ENCODE measurements at regions not wholly inside any gene's neighbourhood (a gene's known extent, or its start where the extent isn't known, plus 50 kb on each side); places are given as distances from the start of the nearest gene placed in this dataset.

DNA sequence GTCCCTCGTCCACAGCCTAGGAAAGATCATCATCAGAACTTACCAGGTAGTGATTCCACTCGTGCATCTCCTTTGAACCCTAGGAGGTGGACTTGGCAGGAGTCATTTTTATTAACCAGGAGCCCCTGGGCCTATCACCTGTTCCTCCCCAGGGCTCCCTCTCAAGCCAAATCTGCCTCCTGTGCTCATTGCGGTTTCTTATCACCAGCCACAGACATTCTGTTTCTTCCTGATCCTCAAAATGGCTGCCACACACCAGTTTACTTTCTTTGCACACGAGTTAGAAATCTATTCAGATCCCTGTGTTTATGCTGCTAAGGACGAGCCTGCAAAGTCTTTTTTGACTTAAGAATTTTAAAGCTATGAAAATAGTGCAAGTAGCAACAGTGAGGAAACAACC, 354.5 kb upstream of the BOD1L1 start:
- TF ChIP-seq, protein P1, sequence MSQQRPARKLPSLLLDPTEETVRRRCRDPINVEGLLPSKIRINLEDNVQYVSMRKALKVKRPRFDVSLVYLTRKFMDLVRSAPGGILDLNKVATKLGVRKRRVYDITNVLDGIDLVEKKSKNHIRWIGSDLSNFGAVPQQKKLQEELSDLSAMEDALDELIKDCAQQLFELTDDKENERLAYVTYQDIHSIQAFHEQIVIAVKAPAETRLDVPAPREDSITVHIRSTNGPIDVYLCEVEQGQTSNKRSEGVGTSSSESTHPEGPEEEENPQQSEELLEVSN (IDR thresholded peaks at IDR 0.05) = no peak
- no peak for TF ChIP-seq POU5F1 (IDR thresholded peaks at IDR 0.05; ENCODE audit: low read depth, low read length)
- TF ChIP-seq NRF1 (IDR thresholded peaks at IDR 0.05; ENCODE audit: low read depth, low read length) = no peak
- TF ChIP-seq EGR1 (IDR thresholded peaks at IDR 0.05; ENCODE audit: borderline replicate concordance, low read depth, low read length) = no peak
- TF ChIP-seq, protein P2, sequence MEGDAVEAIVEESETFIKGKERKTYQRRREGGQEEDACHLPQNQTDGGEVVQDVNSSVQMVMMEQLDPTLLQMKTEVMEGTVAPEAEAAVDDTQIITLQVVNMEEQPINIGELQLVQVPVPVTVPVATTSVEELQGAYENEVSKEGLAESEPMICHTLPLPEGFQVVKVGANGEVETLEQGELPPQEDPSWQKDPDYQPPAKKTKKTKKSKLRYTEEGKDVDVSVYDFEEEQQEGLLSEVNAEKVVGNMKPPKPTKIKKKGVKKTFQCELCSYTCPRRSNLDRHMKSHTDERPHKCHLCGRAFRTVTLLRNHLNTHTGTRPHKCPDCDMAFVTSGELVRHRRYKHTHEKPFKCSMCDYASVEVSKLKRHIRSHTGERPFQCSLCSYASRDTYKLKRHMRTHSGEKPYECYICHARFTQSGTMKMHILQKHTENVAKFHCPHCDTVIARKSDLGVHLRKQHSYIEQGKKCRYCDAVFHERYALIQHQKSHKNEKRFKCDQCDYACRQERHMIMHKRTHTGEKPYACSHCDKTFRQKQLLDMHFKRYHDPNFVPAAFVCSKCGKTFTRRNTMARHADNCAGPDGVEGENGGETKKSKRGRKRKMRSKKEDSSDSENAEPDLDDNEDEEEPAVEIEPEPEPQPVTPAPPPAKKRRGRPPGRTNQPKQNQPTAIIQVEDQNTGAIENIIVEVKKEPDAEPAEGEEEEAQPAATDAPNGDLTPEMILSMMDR (IDR thresholded peaks at IDR 0.05; ENCODE audit: control extremely low read depth in 1 of 3, insufficient read depth in 1 of 3, low read depth in 1 of 3, low read length in 3 of 3) = no peak
- TF ChIP-seq MAFK (IDR thresholded peaks at IDR 0.05; ENCODE audit: low read depth, low read length) = no peak
- TF ChIP-seq SRF (IDR thresholded peaks at IDR 0.05; ENCODE audit: low read depth, low read length) = no peak
- no peak for TF ChIP-seq JUND (IDR thresholded peaks at IDR 0.05; ENCODE audit: low read length)

All from H1 (cell line).